CD4-positive, alpha-beta T cell (primary cell): ENCODE measurements at regions not wholly inside any gene's neighbourhood (a gene's known extent, or its start where the extent isn't known, plus 50 kb on each side); places are given as distances from the start of the nearest gene placed in this dataset.

Experiments
- ATAC-seq: fragments of 200-7000 bp; cut with Tn5 transposase; one replicate; pipeline ENCODE4 v1.10.0; 2022; ENCODE audit warnings: mild to moderate bottlenecking; ENCODE audit not compliant: poor library complexity
- CTCF ChIA-PET: fragments of 350-600 bp; sonication (Branson Sonifier 250); formaldehyde crosslinking; loops from one replicate; lab custom pipeline; 2021; ENCODE audit warnings: antibody characterized with exemption, inconsistent platforms; lab: Charles Lee
- POLR2A ChIA-PET: fragments of 350-600 bp; sonication (Branson Sonifier 250); formaldehyde crosslinking; loops from one replicate; lab custom pipeline; 2021; ENCODE audit warnings: antibody characterized with exemption, inconsistent platforms; lab: Charles Lee
- DNase-seq, 14 experiments: peaks; one replicate each; pipeline ENCODE4 v3.0.0-alpha.2; 2013 to 2020; ENCODE audit warnings: mixed read lengths in 2 of 14
- H3K27ac ChIP-seq, 2 donors: one replicate each; pipeline versions ENCODE4 v1.5.1 to v1.7.0; 2013; ENCODE audit warnings: low read length in 2 of 2, low read depth in 1 of 2, mild to moderate bottlenecking in 1 of 2
- H3K27me3 ChIP-seq, 2 experiments: 1 replicate in 1 of 2; 2 replicates in 1 of 2; pipeline versions ENCODE4 v1.6.1 to v1.7.0; 2013; ENCODE audit warnings: low read length in 2 of 2, control low read depth in 1 of 2, mild to moderate bottlenecking in 1 of 2, moderate library complexity in 1 of 2; ENCODE audit not compliant: insufficient read depth in 2 of 2, control insufficient read depth in 1 of 2
- H3K36me3 ChIP-seq: one replicate; pipeline ENCODE4 v1.6.1; 2013; ENCODE audit warnings: low read length, control low read depth; ENCODE audit not compliant: insufficient read depth
- H3K4me1 ChIP-seq: one replicate; pipeline ENCODE4 v1.6.1; 2013; ENCODE audit warnings: low read length, control low read depth; ENCODE audit not compliant: insufficient read depth
- H3K4me3 ChIP-seq: one replicate; pipeline ENCODE4 v1.5.1; 2013; ENCODE audit warnings: mild to moderate bottlenecking, low read length, moderate library complexity
- H3K9me3 ChIP-seq, 2 experiments: 1 replicate in 1 of 2; 2 replicates in 1 of 2; pipeline versions ENCODE4 v1.6.1 to v1.7.0; 2013; ENCODE audit warnings: low read length in 2 of 2, mild to moderate bottlenecking in 2 of 2, control low read depth in 1 of 2, moderate library complexity in 1 of 2; ENCODE audit not compliant: control insufficient read depth in 1 of 2, insufficient read depth in 1 of 2
- H3K27ac Mint-ChIP-seq: one replicate; pipeline ENCODE4 v1.8.0; 2020; ENCODE audit warnings: mixed read lengths
- H3K27me3 Mint-ChIP-seq: one replicate; pipeline ENCODE4 v1.8.0; 2021; ENCODE audit warnings: mixed read lengths
- H3K36me3 Mint-ChIP-seq: one replicate; pipeline ENCODE4 v1.8.0; 2021; ENCODE audit warnings: low read depth, mixed read lengths
- H3K4me1 Mint-ChIP-seq: one replicate; pipeline ENCODE4 v1.8.0; 2021; ENCODE audit warnings: low read depth, mixed read lengths
- H3K4me3 Mint-ChIP-seq: one replicate; pipeline ENCODE4 v1.8.0; 2020; ENCODE audit warnings: mild to moderate bottlenecking, mixed read lengths
- H3K9me3 Mint-ChIP-seq: one replicate; pipeline ENCODE4 v1.8.0; 2020; ENCODE audit warnings: mixed read lengths
- intact Hi-C, 2 experiments: fragments of 100-400 bp; cut with DNase I in 1 of 2; cut with micrococcal nuclease in 1 of 2; formaldehyde crosslinking; loops; one replicate each; pipeline versions ENCODE4 v1.15.1 to v1.9.0; 2023 to 2025; cut with DNase I, micrococcal nuclease
- TF ChIP-seq, protein P1 (sequence below): fragments of 200-600 bp; IDR thresholded peaks from one replicate; pipeline ENCODE4 v1.8.0; 2022; ENCODE audit warnings: antibody characterized with exemption, mild to moderate bottlenecking

DNA sequence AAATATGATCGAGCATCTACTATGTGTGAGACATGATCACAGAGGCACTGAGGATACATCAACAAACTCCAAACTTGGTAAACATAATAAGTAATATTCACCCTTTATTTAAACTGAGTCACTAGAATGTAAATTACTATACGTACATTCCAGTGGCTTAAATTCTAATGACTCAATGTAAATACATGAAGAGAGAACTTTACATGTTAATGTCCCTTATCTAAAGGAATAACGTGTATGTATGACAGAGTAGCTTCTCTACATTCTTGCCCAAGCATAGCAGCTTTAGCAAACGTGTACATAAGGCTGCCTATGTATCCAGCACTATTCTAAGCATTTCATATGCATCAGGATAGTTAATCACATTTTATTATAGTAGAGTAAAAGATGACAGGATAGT, 111.8 kb upstream of the CYYR1 start:
- H3K9me3 Mint-ChIP-seq = no peaks in the 10 kb centered on the region
- ChIA-PET CTCF (no interaction called here), POLR2A (no interaction called here)
- DNase-seq = no peak
- TF ChIP-seq, protein P1, sequence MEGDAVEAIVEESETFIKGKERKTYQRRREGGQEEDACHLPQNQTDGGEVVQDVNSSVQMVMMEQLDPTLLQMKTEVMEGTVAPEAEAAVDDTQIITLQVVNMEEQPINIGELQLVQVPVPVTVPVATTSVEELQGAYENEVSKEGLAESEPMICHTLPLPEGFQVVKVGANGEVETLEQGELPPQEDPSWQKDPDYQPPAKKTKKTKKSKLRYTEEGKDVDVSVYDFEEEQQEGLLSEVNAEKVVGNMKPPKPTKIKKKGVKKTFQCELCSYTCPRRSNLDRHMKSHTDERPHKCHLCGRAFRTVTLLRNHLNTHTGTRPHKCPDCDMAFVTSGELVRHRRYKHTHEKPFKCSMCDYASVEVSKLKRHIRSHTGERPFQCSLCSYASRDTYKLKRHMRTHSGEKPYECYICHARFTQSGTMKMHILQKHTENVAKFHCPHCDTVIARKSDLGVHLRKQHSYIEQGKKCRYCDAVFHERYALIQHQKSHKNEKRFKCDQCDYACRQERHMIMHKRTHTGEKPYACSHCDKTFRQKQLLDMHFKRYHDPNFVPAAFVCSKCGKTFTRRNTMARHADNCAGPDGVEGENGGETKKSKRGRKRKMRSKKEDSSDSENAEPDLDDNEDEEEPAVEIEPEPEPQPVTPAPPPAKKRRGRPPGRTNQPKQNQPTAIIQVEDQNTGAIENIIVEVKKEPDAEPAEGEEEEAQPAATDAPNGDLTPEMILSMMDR = no peak
- intact Hi-C loops = no loop called here
- H3K4me1 Mint-ChIP-seq = peaks cover 8% of the 10 kb centered on the region
- no peaks in the 10 kb centered on the region for H3K4me1 ChIP-seq
- no peaks in the 10 kb centered on the region for H3K27me3 ChIP-seq
- H3K36me3 Mint-ChIP-seq = no peaks in the 10 kb centered on the region
- ATAC-seq = no peak
- no peak overlapping the region for H3K27ac Mint-ChIP-seq
- H3K27ac ChIP-seq = no peak overlapping the region
- no peaks in the 10 kb centered on the region for H3K27me3 Mint-ChIP-seq
- H3K9me3 ChIP-seq = peaks cover 2 to 3% of the 10 kb centered on the region in 2 experiments
- no peak overlapping the region for H3K4me3 Mint-ChIP-seq
- no peaks in the 10 kb centered on the region for H3K36me3 ChIP-seq
- no peak overlapping the region for H3K4me3 ChIP-seq

DNA sequence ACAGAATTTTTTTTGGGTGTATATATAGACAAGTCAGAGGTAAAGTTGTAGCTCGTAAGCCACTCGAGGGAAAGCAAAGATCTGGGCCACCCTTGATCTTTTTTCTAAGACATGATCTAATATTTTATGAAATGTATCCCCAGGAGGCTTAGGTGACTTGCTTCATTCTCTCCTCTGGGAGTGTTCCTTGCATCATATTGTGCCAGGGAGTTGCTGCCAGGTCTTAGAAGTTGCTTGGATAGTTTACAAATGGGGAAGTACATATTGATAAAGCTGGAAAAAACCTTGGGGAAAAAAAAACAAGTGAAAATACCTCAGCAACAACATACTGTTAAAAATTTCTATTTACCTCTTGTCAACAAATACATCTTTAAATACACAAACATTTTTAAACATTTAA, 110.9 kb upstream of the CYYR1 start:
- ChIA-PET CTCF (no interaction called here), POLR2A (no interaction called here)
- intact Hi-C loops = no loop called here

DNA sequence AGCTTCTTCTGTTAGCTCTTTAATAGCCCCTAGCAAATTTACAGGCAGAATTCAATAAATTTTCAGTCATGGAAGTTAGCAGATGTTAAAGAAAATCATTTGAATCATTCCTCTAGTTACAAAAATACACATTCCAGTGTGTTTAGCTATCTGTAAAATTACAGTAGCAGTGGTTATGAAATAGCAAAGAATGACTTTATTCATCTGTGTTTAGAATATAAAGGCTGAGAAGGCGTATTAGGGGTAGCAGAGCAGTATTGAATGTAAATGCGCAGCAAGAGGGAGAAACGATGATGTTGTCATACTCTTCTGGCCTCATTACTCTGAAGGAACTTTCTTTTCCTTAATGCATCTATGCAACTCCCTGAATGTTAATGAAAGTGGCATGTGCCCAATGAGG, 106.2 kb upstream of the CYYR1 start:
- no peak overlapping the region for H3K4me3 ChIP-seq
- no peaks in the 10 kb centered on the region for H3K27me3 ChIP-seq
- TF ChIP-seq, protein P1 = no peak
- no peak overlapping the region for H3K4me3 Mint-ChIP-seq
- no peaks in the 10 kb centered on the region for H3K36me3 Mint-ChIP-seq
- no peaks in the 10 kb centered on the region for H3K4me1 Mint-ChIP-seq
- intact Hi-C loops = no loop called here
- H3K4me1 ChIP-seq = no peaks in the 10 kb centered on the region
- no peak overlapping the region for H3K27ac ChIP-seq
- ATAC-seq = no peak
- no peak for DNase-seq
- H3K36me3 ChIP-seq = no peaks in the 10 kb centered on the region
- no peaks in the 10 kb centered on the region for H3K27me3 Mint-ChIP-seq
- no peak overlapping the region for H3K27ac Mint-ChIP-seq
- POLR2A ChIA-PET = no interaction called here
- no peaks in the 10 kb centered on the region for H3K9me3 Mint-ChIP-seq
- no peaks in the 10 kb centered on the region for H3K9me3 ChIP-seq
- CTCF ChIA-PET = no interaction called here

More for the DNA sequence above, 110.9 kb upstream of the CYYR1 start:
- DNase-seq (no peak), ATAC-seq (no peak)
- H3K36me3 ChIP-seq = no peaks in the 10 kb centered on the region
- H3K9me3 Mint-ChIP-seq = no peaks in the 10 kb centered on the region
- H3K4me3 ChIP-seq = no peak overlapping the region
- TF ChIP-seq, protein P1 = no peak
- no peak overlapping the region for H3K27ac ChIP-seq
- H3K9me3 ChIP-seq = peaks cover 0 to 3% of the 10 kb centered on the region in 2 experiments
- H3K36me3 Mint-ChIP-seq = no peaks in the 10 kb centered on the region
- no peak overlapping the region for H3K4me3 Mint-ChIP-seq
- H3K27ac Mint-ChIP-seq = no peak overlapping the region
- no peaks in the 10 kb centered on the region for H3K4me1 ChIP-seq
- no peaks in the 10 kb centered on the region for H3K27me3 Mint-ChIP-seq
- H3K27me3 ChIP-seq = no peaks in the 10 kb centered on the region
- H3K4me1 Mint-ChIP-seq = peaks cover 8% of the 10 kb centered on the region
